ENCODE measurements at regions not wholly inside any gene's neighbourhood (a gene's known extent, or its start where the extent isn't known, plus 50 kb on each side); places are given as distances from the start of the nearest gene placed in this dataset.

DNA sequence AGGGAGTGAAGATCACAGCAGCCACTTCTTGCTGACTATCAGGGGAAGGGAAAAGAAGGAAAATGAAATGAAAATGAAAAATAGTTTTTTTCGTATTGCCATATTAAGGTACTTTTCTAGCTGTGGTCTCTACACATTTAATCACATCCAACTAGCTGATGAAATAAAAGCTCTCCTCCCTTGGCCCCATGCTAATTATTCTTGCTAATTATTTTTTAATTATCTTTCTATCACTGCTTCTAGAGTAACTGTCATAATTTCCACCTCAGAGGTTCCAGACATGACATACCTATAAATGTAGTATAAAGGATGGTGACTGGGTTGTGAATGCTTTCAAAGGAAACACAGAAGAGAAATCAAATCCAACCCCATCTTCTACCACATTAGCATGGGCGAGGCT is 334.1 kb upstream of the MAN1A1 start:
- TF ChIP-seq, protein P1, sequence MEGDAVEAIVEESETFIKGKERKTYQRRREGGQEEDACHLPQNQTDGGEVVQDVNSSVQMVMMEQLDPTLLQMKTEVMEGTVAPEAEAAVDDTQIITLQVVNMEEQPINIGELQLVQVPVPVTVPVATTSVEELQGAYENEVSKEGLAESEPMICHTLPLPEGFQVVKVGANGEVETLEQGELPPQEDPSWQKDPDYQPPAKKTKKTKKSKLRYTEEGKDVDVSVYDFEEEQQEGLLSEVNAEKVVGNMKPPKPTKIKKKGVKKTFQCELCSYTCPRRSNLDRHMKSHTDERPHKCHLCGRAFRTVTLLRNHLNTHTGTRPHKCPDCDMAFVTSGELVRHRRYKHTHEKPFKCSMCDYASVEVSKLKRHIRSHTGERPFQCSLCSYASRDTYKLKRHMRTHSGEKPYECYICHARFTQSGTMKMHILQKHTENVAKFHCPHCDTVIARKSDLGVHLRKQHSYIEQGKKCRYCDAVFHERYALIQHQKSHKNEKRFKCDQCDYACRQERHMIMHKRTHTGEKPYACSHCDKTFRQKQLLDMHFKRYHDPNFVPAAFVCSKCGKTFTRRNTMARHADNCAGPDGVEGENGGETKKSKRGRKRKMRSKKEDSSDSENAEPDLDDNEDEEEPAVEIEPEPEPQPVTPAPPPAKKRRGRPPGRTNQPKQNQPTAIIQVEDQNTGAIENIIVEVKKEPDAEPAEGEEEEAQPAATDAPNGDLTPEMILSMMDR (IDR thresholded peaks at IDR 0.05; ENCODE audit: control insufficient read depth, insufficient read depth, low read depth, low read length, missing control alignments): no peak
- no peak for DNase-seq (ENCODE audit: low read depth)
- H3K4me3 ChIP-seq (ENCODE audit: control insufficient read depth, low read depth, low read length): no peak overlapping the region

DNA sequence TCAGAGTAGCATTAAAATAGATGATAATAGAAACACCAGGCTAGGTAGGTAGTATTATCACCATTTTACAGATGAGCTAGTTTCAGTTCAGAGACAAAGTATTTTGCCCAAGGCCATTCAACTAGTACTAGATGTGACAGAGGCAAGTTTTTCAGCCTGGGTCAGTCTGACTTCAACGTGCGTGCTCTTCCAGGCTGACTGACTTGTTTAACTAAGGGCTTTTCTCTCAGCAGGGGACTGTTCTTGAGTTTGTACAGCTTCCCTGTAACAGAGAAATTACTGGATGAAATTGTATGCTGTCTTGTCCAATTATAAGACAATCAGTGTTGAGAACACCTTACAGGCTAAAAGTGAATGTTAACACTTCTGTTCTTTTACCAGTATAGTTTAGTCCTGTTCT is 333.5 kb upstream of the MAN1A1 start:
- DNase-seq (ENCODE audit: low read depth): no peak
- TF ChIP-seq, protein P1 (IDR thresholded peaks at IDR 0.05; ENCODE audit: control insufficient read depth, insufficient read depth, low read depth, low read length, missing control alignments): no peak
- H3K4me3 ChIP-seq (ENCODE audit: control insufficient read depth, low read depth, low read length): no peak overlapping the region

DNA sequence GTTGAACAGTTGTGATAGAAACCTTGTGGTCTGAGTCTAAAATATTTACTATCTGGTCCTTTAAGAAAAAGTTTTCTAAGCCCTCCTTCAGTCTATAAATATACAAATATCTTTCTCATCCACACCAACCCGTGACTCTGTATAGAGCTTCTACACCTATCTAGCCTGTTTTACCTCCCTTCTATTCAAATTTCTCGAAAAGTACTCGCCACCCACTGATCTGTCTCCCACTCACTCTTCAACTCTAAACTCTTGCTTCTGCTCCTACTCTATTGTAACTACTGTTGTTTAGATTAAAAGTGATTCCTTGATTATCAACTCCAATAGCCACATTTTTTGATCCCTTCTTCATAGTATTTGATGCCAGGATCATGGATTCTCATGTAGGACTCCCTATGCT is 329.4 kb upstream of the MAN1A1 start:
- DNase-seq (ENCODE audit: low read depth): no peak
- TF ChIP-seq, protein P1 (IDR thresholded peaks at IDR 0.05; ENCODE audit: control insufficient read depth, insufficient read depth, low read depth, low read length, missing control alignments): no peak
- H3K4me3 ChIP-seq (ENCODE audit: control insufficient read depth, low read depth, low read length): no peak overlapping the region

- DNase-seq (ENCODE audit: low read depth): no peak
- no peak overlapping the region for H3K4me3 ChIP-seq (ENCODE audit: control insufficient read depth, low read depth, low read length)
- TF ChIP-seq, protein P1 (IDR thresholded peaks at IDR 0.05; ENCODE audit: control insufficient read depth, insufficient read depth, low read depth, low read length, missing control alignments): no peak
These were observed 327.8 kb upstream of the MAN1A1 start for GRCh38 chr6:119677384-119677783.

GRCh38 chr6:119676961-119677360 is 327.4 kb upstream of the MAN1A1 start:
- TF ChIP-seq, protein P1 (IDR thresholded peaks at IDR 0.05; ENCODE audit: control insufficient read depth, insufficient read depth, low read depth, low read length, missing control alignments): no peak
- DNase-seq (ENCODE audit: low read depth): peak; percentile 2

DNA sequence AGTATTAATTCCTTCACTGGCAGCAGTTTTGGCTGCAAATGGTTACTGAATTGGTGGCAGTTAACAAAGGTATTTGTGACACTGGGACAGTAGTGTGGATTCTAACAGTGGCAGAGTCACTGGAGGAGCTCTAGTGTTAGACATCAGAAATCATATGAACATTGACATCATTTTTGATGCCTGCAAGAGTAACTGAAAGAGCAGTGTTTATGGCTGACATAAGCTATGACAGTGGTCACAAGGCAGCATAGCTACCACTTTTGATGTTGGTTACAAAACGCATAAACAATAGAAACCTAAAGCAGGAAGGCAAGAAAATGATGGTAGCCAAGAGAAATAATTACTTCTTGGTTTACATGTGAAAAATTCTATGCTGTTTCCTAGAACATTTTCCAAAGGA is 326.7 kb upstream of the MAN1A1 start:
- no peak for DNase-seq (ENCODE audit: low read depth)
- TF ChIP-seq, protein P1 (IDR thresholded peaks at IDR 0.05; ENCODE audit: control insufficient read depth, insufficient read depth, low read depth, low read length, missing control alignments): no peak
- no peak overlapping the region for H3K4me3 ChIP-seq (ENCODE audit: control insufficient read depth, low read depth, low read length)

More at GRCh38 chr6:119676961-119677360, 327.4 kb upstream of the MAN1A1 start:
- no peak overlapping the region for H3K4me3 ChIP-seq (ENCODE audit: control insufficient read depth, low read depth, low read length)

DNA sequence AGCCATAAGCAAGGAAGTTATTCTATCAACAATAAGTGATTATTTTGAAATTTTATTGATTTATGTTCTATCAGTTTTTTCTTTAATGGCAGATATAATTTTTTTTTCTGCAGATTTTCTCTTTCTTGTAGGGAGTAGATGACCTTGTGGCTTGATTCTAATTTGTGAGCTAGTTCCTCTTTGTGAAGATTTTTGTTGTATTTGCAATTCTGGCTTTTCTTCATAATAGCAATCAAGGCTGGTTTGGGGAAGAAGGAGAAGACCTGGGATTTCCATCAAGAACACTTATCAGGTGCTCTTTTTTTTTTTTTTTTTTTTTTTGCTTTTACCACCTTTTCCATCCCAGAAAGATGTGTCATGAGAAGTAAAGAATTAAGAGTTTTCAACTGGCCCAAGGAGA is 324.2 kb upstream of the MAN1A1 start:
- TF ChIP-seq, protein P1 (IDR thresholded peaks at IDR 0.05; ENCODE audit: control insufficient read depth, insufficient read depth, low read depth, low read length, missing control alignments): no peak
- H3K4me3 ChIP-seq (ENCODE audit: control insufficient read depth, low read depth, low read length): no peak overlapping the region
- DNase-seq (ENCODE audit: low read depth): no peak
